GM18498 (cell line): ENCODE measurements at regions not wholly inside any gene's neighbourhood (a gene's known extent, or its start where the extent isn't known, plus 50 kb on each side); places are given as distances from the start of the nearest gene placed in this dataset.
"Not testable (repeated sequence)": the region's sequence is repeated elsewhere in the genome, so short reads cannot be mapped to it uniquely, and the experiment has no call there.

Source experiments
- ATAC-seq: cut with Tn5 transposase; IDR thresholded peaks from one replicate; pipeline ENCODE4 v1.9.1; 2021; ENCODE audit warnings: mild to moderate bottlenecking, moderate library complexity; ENCODE audit not compliant: unreplicated experiment

- not testable (repeated sequence) for ATAC-seq
Measured at GRCh38 chrX:35221391-35221790, 278.8 kb downstream of the FAM47B start.

DNA sequence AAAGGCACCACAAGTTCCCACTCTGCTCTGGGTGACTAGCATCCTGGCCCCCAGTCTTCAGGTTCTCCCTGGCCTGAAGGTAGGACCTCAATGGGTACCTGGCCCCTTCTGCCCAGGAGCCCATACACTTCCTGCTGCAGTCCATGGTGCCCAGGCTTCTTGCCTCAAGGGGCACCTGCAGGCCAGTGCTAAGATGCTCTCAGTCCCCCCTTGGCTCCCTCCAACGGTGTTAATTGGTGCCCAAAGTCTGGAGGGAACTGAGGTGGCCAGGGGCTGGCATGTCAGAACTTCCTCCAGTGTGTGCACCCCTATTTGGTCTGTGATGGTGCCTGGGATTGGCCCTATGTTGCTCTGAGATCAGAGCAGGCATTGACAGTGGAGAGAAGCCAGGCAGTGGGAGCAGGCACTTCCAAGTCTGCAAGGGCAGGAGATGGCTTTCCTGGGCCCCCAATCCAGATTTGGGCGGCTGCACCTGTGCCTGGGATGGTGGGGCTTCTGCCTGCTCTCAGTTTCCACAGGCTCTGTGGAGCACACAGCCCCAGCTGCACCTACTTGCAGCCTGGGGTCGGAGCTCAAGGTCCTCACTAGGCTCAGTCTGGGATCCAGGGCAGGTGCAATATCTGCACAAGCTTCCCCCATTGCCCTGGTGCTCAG lies 301.6 kb downstream of the FAM47B start:
- ATAC-seq = no peak

- no peak for ATAC-seq
Measured at GRCh38 chrX:35244796-35245508, 302.4 kb downstream of the FAM47B start.

DNA sequence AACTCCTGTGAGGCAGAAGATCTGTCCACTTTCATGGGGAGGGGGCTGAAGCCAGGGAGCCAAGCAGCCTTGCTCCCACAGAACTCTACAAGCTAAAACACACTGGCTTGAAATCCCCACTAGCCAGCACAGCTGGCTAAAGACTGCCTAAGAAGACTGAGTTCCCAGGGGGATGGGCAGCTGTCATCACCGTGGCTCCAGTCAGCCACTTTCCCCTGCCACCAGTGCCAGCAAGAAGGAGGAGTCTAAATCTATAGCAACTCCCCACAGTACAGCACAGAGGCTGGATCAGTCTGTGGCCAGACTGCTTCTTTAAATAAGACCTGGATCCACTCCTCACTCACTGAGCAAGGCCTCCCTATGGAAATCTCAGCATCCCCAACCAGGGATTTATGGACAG lies 308.6 kb downstream of the FAM47B start:
- no peak for ATAC-seq

GRCh38 chrX:35276115-35276514 lies 333.5 kb downstream of the FAM47B start:
- no peak for ATAC-seq

- ATAC-seq = no peak
Measured at GRCh38 chrX:35285289-35285962, 342.8 kb downstream of the FAM47B start.

- ATAC-seq = no peak
Measured at GRCh38 chrX:35288657-35289056, 346.1 kb downstream of the FAM47B start.

DNA sequence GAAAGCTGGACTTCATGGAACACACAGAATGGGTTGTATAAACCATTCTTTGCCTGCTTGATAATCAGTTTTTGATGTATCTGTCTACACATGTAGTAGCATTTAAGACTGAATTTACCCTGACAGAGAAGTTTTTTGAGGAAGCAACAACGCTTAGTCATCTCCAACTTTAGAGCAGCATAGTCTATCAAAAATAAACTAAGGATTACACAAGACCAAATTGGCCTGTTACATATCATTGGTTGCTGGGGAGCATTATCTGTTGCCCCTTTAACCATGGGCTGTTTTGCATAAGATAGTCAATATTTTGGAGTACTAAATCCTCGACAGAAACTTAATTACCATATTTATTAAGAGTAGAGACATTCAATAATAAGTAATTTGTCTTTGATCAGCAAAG lies 347.4 kb downstream of the FAM47B start:
- no peak for ATAC-seq

DNA sequence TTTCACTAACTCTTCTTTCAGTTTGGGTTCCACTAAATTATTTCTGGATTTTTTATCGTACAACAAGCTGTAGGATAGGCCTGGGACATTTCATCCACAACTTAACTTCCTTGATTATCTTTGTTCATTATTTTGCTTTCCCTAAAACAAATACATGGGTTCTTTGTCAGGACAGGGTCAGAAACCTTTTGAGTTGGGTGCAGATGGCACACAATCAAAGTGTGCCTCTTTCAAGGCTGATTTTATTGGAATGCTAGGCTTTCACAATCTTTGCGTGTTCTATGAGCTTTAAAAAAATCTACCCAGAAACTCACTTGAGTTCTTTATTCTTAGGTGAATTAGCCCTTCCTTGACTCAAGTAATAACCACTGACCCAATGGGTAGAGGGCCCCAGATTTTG lies 348.4 kb downstream of the FAM47B start:
- ATAC-seq = no peak

DNA sequence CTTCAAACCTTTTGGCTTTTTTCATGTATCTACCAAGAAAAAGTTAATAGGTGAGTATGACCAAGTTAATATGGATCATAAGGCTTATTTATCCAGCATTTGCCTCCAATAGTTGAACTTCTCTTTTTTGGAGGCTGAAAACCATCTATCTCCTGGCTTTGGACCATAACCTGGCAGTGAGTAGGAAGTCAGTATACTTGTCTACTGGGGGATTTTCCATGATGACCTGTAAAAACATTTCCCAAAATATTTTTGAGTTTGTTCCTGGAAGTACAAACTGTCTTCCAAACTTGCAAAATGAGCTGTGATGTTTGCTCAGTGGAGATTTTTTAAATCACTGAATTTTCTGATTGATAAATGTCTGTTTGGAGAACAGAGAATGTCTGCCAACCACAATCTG lies 349.9 kb downstream of the FAM47B start:
- ATAC-seq = no peak

- ATAC-seq = not testable (repeated sequence)
Measured at GRCh38 chrX:35305037-35305436, 362.4 kb downstream of the FAM47B start.

DNA sequence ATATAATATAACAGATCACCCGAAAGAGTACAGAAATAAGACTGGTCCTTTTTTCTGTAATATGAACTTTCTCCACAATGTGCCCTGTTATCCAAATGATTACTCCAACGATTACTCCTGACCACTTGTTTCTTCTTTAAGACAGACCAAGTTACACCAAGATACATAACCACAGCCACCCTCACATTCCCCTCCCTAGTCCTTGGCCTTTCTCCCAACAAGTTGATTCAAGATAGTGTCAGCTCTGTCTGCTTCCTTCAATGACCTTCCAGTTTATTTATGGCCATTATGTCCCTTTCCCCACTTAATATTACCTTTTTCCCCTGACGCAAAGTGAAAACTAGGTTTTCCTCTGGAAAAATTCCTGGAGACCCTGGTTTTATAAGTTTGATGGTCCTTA lies 397.2 kb downstream of the FAM47B start:
- no peak for ATAC-seq

- ATAC-seq = no peak
Measured at GRCh38 chrX:35340465-35340864, 397.9 kb downstream of the FAM47B start.

- no peak for ATAC-seq
Measured at GRCh38 chrX:35351212-35351611, 408.6 kb downstream of the FAM47B start.

DNA sequence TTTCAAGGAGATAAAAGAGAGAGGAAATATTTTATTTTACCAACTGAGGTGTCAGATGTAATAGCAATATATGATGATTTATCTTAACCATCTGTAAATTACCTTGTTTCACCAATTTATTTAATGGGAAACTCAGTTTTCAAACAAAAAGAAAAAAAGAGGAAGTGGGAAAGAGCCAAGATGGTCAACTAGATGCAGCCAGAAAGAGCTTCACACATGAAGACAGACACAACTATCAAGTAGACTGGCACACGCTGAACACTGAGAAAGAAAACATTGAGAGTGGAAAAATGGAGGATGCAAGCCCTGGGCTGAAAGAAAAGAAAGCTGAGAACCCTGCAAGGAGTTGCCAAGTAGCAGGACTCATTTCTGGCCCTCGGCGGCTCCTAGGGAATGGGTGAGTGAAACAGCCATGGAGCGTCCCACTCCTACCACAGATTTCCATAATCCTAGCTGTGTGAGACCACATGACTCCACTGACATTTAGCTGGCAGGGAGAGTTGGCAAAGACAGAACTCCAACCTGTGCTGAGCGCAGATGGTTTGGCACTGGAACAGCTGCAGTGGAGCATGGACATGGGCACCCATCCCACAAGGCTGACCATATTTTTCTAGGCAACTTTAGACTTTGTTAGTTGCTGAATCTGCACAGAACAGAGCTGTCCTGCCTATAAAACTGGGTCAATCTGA lies 409.3 kb downstream of the FAM47B start:
- no peak for ATAC-seq

- no peak for ATAC-seq
Measured at GRCh38 chrX:35357656-35358055, 415.1 kb downstream of the FAM47B start.

DNA sequence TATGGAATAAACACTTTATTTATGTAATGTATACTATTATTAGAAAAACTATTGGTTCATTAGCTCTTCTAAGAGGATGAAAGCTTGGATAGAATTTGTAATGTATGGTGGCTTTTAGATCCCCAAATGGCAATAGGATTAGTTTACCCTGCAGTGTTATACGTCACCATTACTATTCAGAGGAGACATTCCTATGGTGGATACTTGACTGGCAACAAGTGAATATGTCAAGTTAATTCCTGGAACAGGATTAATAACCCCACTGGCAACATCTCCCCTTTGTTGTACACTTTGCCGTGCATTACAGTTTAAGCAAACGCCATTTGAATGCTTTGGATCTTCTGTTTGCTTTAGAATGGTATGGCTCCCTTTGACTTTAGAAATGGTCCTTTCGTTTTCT lies 420.3 kb downstream of the FAM47B start:
- no peak for ATAC-seq

DNA sequence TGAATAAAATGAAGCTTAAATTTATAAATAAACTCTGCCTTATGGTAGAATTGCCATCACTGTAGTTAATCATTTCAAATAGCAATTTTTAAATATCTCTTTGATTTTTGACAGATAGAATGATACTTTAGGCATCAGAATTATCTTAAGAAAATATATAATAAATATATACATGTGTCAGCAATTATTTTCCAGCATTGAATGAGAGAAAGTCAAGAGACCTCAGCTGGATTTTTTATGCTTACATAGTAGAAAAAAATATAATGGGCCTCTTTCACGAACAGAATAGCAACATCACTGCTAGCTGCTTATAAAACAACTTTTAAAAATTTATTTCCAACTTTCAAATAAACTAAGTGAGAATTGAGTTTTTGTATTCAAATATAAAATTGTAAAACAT lies 424.0 kb upstream of the MAGEB16 start:
- ATAC-seq = no peak

GRCh38 chrX:35380808-35381700 lies 417.1 kb upstream of the MAGEB16 start:
- peak; percentile 82 for ATAC-seq

DNA sequence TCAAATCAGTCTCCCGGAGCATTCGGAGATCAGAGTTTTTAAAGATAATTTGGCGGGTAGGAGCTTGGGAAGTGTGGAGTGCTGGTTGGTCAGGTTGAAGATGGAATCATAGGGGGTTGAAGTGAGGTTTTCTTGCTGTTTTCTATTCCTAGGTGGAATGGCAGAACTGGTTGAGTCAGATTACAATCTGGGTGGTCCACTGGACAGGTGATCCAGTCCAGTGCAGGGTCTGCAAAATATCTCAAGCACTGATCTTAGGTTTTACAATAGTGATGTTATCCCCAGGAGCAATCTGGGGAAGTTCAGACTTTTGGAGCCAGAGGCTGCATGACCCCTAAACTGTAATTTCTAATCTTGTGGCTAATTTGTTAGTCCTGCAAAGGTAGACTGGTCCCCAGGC lies 416.4 kb upstream of the MAGEB16 start:
- ATAC-seq = not testable (repeated sequence)

DNA sequence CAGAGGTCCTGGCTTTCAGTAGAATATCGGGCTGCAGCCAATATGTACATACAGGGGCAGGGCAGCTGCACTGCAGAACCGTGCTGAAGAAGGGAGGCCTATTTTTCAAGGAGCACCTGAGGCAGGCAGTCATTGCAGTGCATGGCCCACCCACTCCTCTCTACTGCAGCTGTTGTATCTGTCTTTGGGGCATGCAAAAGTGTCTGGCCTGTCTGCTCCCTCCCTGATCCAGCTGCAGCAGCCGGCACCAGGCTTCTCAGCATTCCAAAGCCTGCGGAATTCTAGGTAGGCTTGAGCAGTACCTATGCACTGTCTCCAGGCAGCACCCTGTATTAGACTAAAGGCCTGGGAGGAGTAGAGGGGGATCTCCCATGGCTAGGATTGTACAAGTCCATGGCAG lies 415.2 kb upstream of the MAGEB16 start:
- no peak for ATAC-seq
